ENCODE measurements at regions not wholly inside any gene's neighbourhood (a gene's known extent, or its start where the extent isn't known, plus 50 kb on each side); places are given as distances from the start of the nearest gene placed in this dataset.
A peak's percentile ranks its signal among the peaks of the same experiment; 100 is the strongest.
"Not testable (repeated sequence)": the region's sequence is repeated elsewhere in the genome, so short reads cannot be mapped to it uniquely, and the experiment has no call there.

DNA sequence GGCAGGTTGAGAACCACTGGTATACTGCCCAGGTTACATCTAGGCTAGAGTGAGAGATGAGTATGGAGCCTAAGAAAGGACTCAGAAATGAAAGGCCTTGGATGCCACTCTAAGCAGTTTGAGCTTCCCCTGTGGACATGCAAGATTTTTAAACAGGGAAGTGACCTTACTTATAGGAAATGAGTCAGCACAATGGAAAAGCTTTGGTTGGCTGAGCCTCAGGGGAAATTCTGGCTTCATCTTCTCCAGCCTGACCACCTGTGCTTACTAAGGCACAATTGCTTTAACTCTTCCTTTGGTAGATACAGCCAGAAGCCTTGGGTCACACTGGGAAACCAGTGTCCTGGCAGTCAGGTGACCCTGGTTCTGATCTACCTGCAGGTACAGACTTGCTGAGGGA lies 380.2 kb upstream of the ZNF462 start:
- H3K27ac ChIP-seq: no peak overlapping the region
- intact Hi-C loops (cut with DNase I): no loop called here
- ATAC-seq (peak in 2 of 4 donors; percentile 19 to 37), FAIRE-seq (no peak), DNase-seq (no peak)
- H3K36me3 ChIP-seq: no peaks in the 10 kb centered on the region
- TF ChIP-seq CTCF (IDR thresholded peaks at IDR 0.05): no peak
- H3K27me3 ChIP-seq: no peaks in the 10 kb centered on the region
- no peaks in the 10 kb centered on the region for H3K4me1 ChIP-seq
- no peak overlapping the region for H3K4me3 ChIP-seq
- no peaks in the 10 kb centered on the region for H3K9me3 ChIP-seq

GRCh38 chr9:106486685-106487084 lies 376.3 kb upstream of the ZNF462 start:
- ATAC-seq (no peak), FAIRE-seq (no peak), DNase-seq (no peak)
- H3K36me3 ChIP-seq: no peaks in the 10 kb centered on the region
- no peak for TF ChIP-seq CTCF (IDR thresholded peaks at IDR 0.05)
- H3K9me3 ChIP-seq: no peaks in the 10 kb centered on the region
- 57 to 63% methylated on average over 5 of the region's 5 CpGs for WGBS, 2 donors
- no peaks in the 10 kb centered on the region for H3K4me1 ChIP-seq
- H3K4me3 ChIP-seq: no peak overlapping the region
- no peak overlapping the region for H3K27ac ChIP-seq
- intact Hi-C loops (cut with DNase I): no loop called here
- no peaks in the 10 kb centered on the region for H3K27me3 ChIP-seq

DNA sequence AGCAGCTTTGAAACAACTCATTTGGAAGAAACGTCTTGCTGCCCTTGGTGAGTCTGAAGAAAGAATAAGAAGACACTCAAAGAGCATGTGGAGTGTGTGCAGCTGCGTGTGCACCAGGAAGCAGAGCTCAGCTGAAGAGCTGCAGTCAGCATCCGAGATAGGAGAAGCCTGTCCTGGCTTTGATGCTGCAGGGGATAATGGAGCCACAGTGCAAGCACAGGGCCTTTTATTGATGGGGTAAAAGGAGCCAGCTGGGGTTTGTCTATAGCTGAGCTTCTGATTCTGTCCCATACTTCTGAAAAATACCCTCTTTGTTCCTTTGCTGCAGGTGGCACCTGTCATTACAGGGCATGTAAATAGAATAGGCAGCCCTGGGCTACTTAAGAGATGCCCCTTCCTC lies 375.7 kb upstream of the ZNF462 start:
- TF ChIP-seq CTCF (IDR thresholded peaks at IDR 0.05): no peak
- 29 to 33% methylated on average over 3 of the region's 3 CpGs for WGBS, 2 donors
- no peak overlapping the region for H3K4me3 ChIP-seq
- ATAC-seq: no peak
- H3K27me3 ChIP-seq: no peaks in the 10 kb centered on the region
- intact Hi-C loops (cut with DNase I): no loop called here
- H3K4me1 ChIP-seq: no peaks in the 10 kb centered on the region
- no peaks in the 10 kb centered on the region for H3K36me3 ChIP-seq
- H3K9me3 ChIP-seq: no peaks in the 10 kb centered on the region
- FAIRE-seq: no peak
- DNase-seq: no peak
- H3K27ac ChIP-seq: no peak overlapping the region

DNA sequence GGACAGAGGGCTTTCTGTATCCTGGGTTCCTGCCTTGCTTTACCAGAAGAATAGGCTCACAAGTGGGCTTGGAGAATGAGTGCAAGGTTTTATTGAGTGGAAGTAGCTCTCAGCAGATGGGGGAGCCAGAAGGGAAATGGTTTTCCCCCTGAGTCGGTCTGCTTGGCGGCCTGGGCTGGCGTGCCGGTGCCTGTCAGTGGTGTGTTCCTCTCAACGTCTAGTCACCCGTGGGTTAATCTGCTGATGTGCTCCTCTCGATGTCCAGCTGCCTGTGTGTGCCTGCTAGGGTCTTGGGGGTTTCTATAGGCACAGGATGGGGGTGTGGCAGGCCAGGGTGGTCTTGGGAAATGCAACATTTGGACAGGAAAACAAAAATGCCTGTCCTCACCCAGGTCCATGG lies 370.8 kb upstream of the ZNF462 start:
- H3K9me3 ChIP-seq; FAIRE-seq; H3K27me3 ChIP-seq; DNase-seq; ATAC-seq; H3K4me1 ChIP-seq; H3K27ac ChIP-seq; H3K4me3 ChIP-seq; intact Hi-C loops (cut with DNase I); H3K36me3 ChIP-seq: not testable (repeated sequence)
- 55 to 64% methylated on average over 7 of the region's 7 CpGs for WGBS, 2 donors

- DNase-seq (no peak), FAIRE-seq (no peak), ATAC-seq (no peak)
- Histone ChIP-seq H3K4me3 (no peak overlapping the region), H3K27me3 (no peaks in the 10 kb centered on the region), H3K36me3 (no peaks in the 10 kb centered on the region), H3K27ac (no peak overlapping the region), H3K9me3 (no peaks in the 10 kb centered on the region), H3K4me1 (no peaks in the 10 kb centered on the region)
- no peak for TF ChIP-seq CTCF (IDR thresholded peaks at IDR 0.05)
- 84 to 88% methylated on average over 6 of the region's 6 CpGs for WGBS, 2 donors
- intact Hi-C loops (cut with DNase I): no loop called here
Observed at GRCh38 chr9:106500171-106500570, 362.8 kb upstream of the ZNF462 start.

GRCh38 chr9:106501210-106501609 lies 361.8 kb upstream of the ZNF462 start:
- peak in 1 of 6 donors; percentile 56 for DNase-seq

More at GRCh38 chr9:106501210-106501609, 361.8 kb upstream of the ZNF462 start:
- H3K27ac ChIP-seq; H3K4me3 ChIP-seq; intact Hi-C loops (cut with DNase I); ATAC-seq; FAIRE-seq; H3K9me3 ChIP-seq; H3K27me3 ChIP-seq; H3K36me3 ChIP-seq; H3K4me1 ChIP-seq: not testable (repeated sequence)
- 87 to 96% methylated on average over 18 of the region's 18 CpGs for WGBS, 2 donors
